PFSK-1 (cell line): ENCODE measurements at regions not wholly inside any gene's neighbourhood (a gene's known extent, or its start where the extent isn't known, plus 50 kb on each side); places are given as distances from the start of the nearest gene placed in this dataset.

Experiments used
- FOXP2 ChIP-seq: optimal IDR thresholded peaks from 2 replicates; pipeline ENCODE3; 2011; ENCODE audit warnings: borderline replicate concordance, control low read depth, inconsistent platforms; ENCODE audit not compliant: insufficient read depth; ENCODE audit errors: extremely low read length, extremely low read depth
- POLR2AphosphoS5 ChIP-seq: IDR thresholded peaks from 2 replicates; pipeline ENCODE4 v1.6.1; 2012; ENCODE audit warnings: low read depth, mild to moderate bottlenecking, control low read depth, low read length, moderate library complexity
- SIN3A ChIP-seq: IDR thresholded peaks from 2 replicates; pipeline ENCODE4 v1.6.1; 2012; ENCODE audit warnings: mild to moderate bottlenecking, low read length, moderate library complexity, borderline replicate concordance; ENCODE audit not compliant: insufficient read depth
- TAF1 ChIP-seq: IDR thresholded peaks from 2 replicates; pipeline ENCODE4 v1.6.1; 2012; ENCODE audit warnings: low read length, control low read depth, borderline replicate concordance; ENCODE audit not compliant: insufficient read depth
- TF ChIP-seq, protein P1 (sequence below), 2 experiments: IDR thresholded peaks; 2 replicates each; pipeline versions ENCODE4 v1.6.1 to v1.8.0; 2011 to 2012; ENCODE audit warnings: low read depth in 2 of 2, low read length in 2 of 2, control low read depth in 1 of 2, inconsistent platforms in 1 of 2, mild to moderate bottlenecking in 1 of 2, moderate library complexity in 1 of 2; ENCODE audit not compliant: insufficient read depth in 1 of 2

DNA sequence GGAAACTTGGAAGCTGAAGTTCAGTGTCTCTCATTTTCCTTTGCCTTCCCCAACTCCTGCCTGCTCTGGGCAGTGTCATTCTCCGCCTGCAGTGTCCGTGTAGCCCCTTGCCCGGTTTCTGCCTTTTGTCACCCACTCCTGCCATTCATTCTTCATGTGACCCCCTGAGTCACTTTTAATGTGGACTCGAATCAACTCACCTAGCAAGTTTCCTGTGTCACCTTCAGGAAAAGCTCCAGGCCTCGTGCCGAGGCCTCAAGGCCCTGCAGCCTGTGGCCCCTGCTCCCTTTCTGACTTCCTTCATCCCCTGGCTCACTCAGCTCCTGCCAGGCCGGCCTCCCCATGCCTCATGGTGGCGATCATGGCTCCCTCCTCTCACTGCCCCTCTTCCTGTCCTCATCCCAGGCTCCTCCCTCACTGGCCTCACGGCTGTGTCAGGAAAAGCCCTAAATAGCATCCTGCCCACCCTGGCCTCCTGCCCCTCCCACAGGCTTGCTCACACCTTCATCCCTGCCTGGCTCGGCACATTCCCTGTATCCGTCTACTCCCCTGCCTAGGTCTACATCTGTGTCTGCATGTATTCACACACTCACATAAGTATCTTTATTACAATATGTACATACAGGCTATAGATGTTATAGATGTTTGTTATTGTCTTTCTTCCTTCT is 294.9 kb downstream of the MED10 start:
- TF ChIP-seq POLR2AphosphoS5 (no peak), TAF1 (no peak), SIN3A (no peak), FOXP2 (no peak)
- TF ChIP-seq, protein P1, sequence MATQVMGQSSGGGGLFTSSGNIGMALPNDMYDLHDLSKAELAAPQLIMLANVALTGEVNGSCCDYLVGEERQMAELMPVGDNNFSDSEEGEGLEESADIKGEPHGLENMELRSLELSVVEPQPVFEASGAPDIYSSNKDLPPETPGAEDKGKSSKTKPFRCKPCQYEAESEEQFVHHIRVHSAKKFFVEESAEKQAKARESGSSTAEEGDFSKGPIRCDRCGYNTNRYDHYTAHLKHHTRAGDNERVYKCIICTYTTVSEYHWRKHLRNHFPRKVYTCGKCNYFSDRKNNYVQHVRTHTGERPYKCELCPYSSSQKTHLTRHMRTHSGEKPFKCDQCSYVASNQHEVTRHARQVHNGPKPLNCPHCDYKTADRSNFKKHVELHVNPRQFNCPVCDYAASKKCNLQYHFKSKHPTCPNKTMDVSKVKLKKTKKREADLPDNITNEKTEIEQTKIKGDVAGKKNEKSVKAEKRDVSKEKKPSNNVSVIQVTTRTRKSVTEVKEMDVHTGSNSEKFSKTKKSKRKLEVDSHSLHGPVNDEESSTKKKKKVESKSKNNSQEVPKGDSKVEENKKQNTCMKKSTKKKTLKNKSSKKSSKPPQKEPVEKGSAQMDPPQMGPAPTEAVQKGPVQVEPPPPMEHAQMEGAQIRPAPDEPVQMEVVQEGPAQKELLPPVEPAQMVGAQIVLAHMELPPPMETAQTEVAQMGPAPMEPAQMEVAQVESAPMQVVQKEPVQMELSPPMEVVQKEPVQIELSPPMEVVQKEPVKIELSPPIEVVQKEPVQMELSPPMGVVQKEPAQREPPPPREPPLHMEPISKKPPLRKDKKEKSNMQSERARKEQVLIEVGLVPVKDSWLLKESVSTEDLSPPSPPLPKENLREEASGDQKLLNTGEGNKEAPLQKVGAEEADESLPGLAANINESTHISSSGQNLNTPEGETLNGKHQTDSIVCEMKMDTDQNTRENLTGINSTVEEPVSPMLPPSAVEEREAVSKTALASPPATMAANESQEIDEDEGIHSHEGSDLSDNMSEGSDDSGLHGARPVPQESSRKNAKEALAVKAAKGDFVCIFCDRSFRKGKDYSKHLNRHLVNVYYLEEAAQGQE (IDR thresholded peaks at IDR 0.05; ENCODE audit: insufficient read depth in 1 of 2, low read depth in 2 of 2, low read length in 2 of 2) = no peak
